Occipital lobe (tissue), 1 donor: ENCODE measurements at regions not wholly inside any gene's neighbourhood (a gene's known extent, or its start where the extent isn't known, plus 50 kb on each side); places are given as distances from the start of the nearest gene placed in this dataset.
A peak's percentile ranks its signal among the peaks of the same experiment; 100 is the strongest.
"Not testable (repeated sequence)": the region's sequence is repeated elsewhere in the genome, so short reads cannot be mapped to it uniquely, and the experiment has no call there.

ENCODE experiments used
- DNase-seq: peaks from one replicate; lab custom pipeline; 2025; lab: John Stamatoyannopoulos, UW

- no peak for DNase-seq
These were observed 367.8 kb downstream of the EMP1 start for GRCh38 chr12:13564266-13564810.

GRCh38 chr12:13563743-13564125, 367.2 kb downstream of the EMP1 start:
- no peak for DNase-seq

GRCh38 chr12:13562915-13563742, 366.6 kb downstream of the EMP1 start:
- DNase-seq: no peak

GRCh38 chr12:13561923-13562322, 365.4 kb downstream of the EMP1 start:
- no peak for DNase-seq

GRCh38 chr12:13559318-13559978, 362.9 kb downstream of the EMP1 start:
- no peak for DNase-seq

- DNase-seq: no peak
These were observed 356.3 kb downstream of the EMP1 start for GRCh38 chr12:13552830-13553229.

GRCh38 chr12:13547283-13547682, 350.8 kb downstream of the EMP1 start:
- no peak for DNase-seq

- no peak for DNase-seq
These were observed 349.7 kb downstream of the EMP1 start for GRCh38 chr12:13546231-13546630.

GRCh38 chr12:13539051-13539450, 342.5 kb downstream of the EMP1 start:
- no peak for DNase-seq

- DNase-seq: no peak
These were observed 341.6 kb downstream of the EMP1 start for GRCh38 chr12:13538136-13538535.

GRCh38 chr12:13537623-13538022, 341.1 kb downstream of the EMP1 start:
- DNase-seq: no peak

GRCh38 chr12:13536219-13536910, 339.8 kb downstream of the EMP1 start:
- no peak for DNase-seq

GRCh38 chr12:13534645-13535398, 338.3 kb downstream of the EMP1 start:
- peak; percentile 56 for DNase-seq

- DNase-seq: no peak
These were observed 337.7 kb downstream of the EMP1 start for GRCh38 chr12:13534242-13534641.

GRCh38 chr12:13530966-13531365, 334.4 kb downstream of the EMP1 start:
- DNase-seq: no peak

- not testable (repeated sequence) for DNase-seq
These were observed 329.8 kb downstream of the EMP1 start for GRCh38 chr12:13526185-13526921.

- no peak for DNase-seq
These were observed 327.2 kb downstream of the EMP1 start for GRCh38 chr12:13523536-13524307.

GRCh38 chr12:13518034-13518433, 321.5 kb downstream of the EMP1 start:
- not testable (repeated sequence) for DNase-seq

- no peak for DNase-seq
These were observed 313.2 kb downstream of the EMP1 start for GRCh38 chr12:13509740-13510139.

- DNase-seq: no peak
These were observed 309.1 kb downstream of the EMP1 start for GRCh38 chr12:13505636-13506035.
